Activated gamma-delta T cell treated with anti-CD3 and anti-CD28 coated beads, Interleukin-2, amount 50 U/mL, for 16 hours (primary cell): ENCODE measurements at regions not wholly inside any gene's neighbourhood (a gene's known extent, or its start where the extent isn't known, plus 50 kb on each side); places are given as distances from the start of the nearest gene placed in this dataset.
"Not testable (repeated sequence)": the region's sequence is repeated elsewhere in the genome, so short reads cannot be mapped to it uniquely, and the experiment has no call there.

Source experiments
- DNase-seq: peaks from one replicate; pipeline ENCODE4 v3.0.0-alpha.2; 2020; ENCODE audit warnings: low read depth

- DNase-seq, result no peak
Observed at GRCh38 chrX:63285375-63285774, 65.8 kb downstream of the SPIN4 start.

- no peak for DNase-seq
Observed at GRCh38 chrX:63284659-63285058, 66.5 kb downstream of the SPIN4 start.

GRCh38 chrX:63283348-63283747 lies 67.8 kb downstream of the SPIN4 start:
- no peak for DNase-seq

GRCh38 chrX:63282828-63283227 lies 68.3 kb downstream of the SPIN4 start:
- DNase-seq, result no peak

- no peak for DNase-seq
Observed at GRCh38 chrX:63282077-63282476, 69.1 kb downstream of the SPIN4 start.

GRCh38 chrX:63281465-63281864 lies 69.7 kb downstream of the SPIN4 start:
- no peak for DNase-seq

- not testable (repeated sequence) for DNase-seq
Observed at GRCh38 chrX:63277394-63277793, 73.7 kb downstream of the SPIN4 start.

GRCh38 chrX:63275127-63275526 lies 76.0 kb downstream of the SPIN4 start:
- no peak for DNase-seq

GRCh38 chrX:63270873-63271272 lies 80.3 kb downstream of the SPIN4 start:
- no peak for DNase-seq

GRCh38 chrX:63258144-63258543 lies 93.0 kb downstream of the SPIN4 start:
- DNase-seq, result no peak

GRCh38 chrX:63250253-63250868 lies 100.8 kb downstream of the SPIN4 start:
- peak; percentile 5 for DNase-seq

- DNase-seq, result not testable (repeated sequence)
Observed at GRCh38 chrX:63242689-63243088, 108.4 kb downstream of the SPIN4 start.

- not testable (repeated sequence) for DNase-seq
Observed at GRCh38 chrX:63235963-63236362, 115.2 kb downstream of the SPIN4 start.

GRCh38 chrX:63233013-63233412 lies 118.1 kb downstream of the SPIN4 start:
- not testable (repeated sequence) for DNase-seq

- not testable (repeated sequence) for DNase-seq
Observed at GRCh38 chrX:63218202-63218601, 132.9 kb downstream of the SPIN4 start.

GRCh38 chrX:63217549-63217948 lies 133.6 kb downstream of the SPIN4 start:
- not testable (repeated sequence) for DNase-seq

GRCh38 chrX:63209645-63210044 lies 141.5 kb downstream of the SPIN4 start:
- DNase-seq, result not testable (repeated sequence)

- DNase-seq, result not testable (repeated sequence)
Observed at GRCh38 chrX:63209128-63209527, 142.0 kb downstream of the SPIN4 start.

- DNase-seq, result not testable (repeated sequence)
Observed at GRCh38 chrX:63204266-63205074, 146.7 kb downstream of the SPIN4 start.

GRCh38 chrX:63201987-63202386 lies 149.1 kb downstream of the SPIN4 start:
- not testable (repeated sequence) for DNase-seq

- not testable (repeated sequence) for DNase-seq
Observed at GRCh38 chrX:63198693-63199092, 152.4 kb downstream of the SPIN4 start.

GRCh38 chrX:63192366-63193041 lies 158.6 kb downstream of the SPIN4 start:
- DNase-seq, result not testable (repeated sequence)

- no peak for DNase-seq
Observed at GRCh38 chrX:63186137-63186536, 165.0 kb downstream of the SPIN4 start.
